GM19351 (cell line): ENCODE measurements at regions not wholly inside any gene's neighbourhood (a gene's known extent, or its start where the extent isn't known, plus 50 kb on each side); places are given as distances from the start of the nearest gene placed in this dataset.

Experiments
- ATAC-seq: cut with Tn5 transposase; IDR thresholded peaks from one replicate; pipeline ENCODE4 v1.9.1; 2021; ENCODE audit warnings: mild to moderate bottlenecking, moderate library complexity; ENCODE audit not compliant: unreplicated experiment

DNA sequence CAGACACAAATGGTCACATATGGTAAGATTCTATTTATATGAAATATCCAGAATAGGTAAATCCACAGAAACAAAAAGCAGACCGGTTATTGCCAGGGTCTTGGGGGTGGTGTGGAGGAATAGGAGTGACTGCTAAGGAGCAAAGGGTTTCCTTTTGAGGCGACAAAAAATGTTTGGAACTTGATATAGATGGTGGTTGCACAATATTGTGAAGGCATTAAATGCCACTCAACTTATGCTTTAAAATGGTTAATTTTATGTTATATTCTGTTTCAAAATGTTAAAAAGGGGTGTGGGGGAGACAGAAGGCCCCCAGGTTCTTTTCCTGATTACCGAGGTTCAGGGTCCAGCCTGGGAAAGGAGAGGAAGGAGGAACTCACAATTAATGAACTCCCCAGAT, 304.4 kb downstream of the RRAGC start:
- no peak for ATAC-seq

DNA sequence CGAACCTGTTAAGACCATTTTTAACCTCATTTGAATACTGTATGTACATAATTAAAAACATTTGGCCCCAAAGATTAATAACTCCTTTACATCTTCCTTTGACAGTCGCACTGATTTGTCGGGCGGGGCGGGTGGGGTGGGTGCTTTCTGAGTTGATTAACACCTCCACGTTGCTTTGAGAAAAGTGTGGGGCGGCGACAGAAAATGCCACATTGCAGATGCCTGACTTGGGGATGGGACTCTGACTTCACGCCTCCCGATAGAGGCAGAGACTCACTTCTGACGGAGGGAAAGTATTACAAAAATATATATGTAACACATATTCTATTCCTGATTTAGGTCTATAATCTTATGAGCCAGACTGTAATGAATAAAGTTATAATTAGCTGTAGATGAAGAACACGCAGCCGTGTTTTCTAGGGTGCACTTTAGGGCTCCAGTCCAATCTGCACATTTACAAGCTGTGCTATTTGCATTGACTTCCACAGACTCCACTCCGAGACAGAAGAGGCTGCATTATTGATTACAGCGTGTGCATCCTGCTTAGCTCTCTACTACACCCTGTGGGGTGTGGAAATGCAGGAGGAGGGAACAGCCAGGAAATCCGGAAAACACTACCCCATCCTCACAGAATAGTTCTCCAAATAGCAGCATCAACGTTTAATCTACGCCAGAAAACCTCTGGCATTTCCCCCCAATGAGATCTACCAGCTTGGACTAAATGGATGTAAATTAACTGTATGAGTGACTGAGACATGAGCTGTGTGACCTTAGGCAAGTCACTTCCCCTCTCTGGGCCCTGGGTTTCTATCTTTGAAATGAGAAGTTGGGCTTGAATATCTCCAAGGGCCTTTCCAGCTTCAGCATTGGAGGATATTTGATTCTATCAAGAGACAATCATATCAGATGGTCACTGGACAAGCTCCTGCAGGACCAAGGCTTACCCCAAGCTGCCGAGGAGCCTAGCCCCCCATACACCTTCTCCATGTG, 308.0 kb downstream of the RRAGC start:
- ATAC-seq = no peak

DNA sequence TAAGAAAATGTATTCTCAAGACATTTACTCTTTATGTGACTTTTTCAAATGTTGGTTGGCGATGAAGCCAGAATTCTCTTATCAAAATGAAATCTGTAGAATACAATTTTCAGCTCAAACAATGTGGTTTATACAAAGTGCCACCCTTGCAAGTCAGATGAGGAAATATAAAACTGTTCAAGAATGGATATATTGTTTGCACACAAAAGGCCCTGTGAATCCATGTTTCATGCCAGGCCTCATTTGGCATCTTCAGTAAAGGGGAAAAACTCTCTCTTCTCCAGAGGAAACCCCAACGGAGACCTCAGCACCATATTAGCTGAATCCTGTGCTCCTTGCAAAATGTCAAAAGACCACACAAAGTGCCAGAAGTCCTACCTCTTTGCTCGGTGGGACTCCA, 310.4 kb downstream of the RRAGC start:
- no peak for ATAC-seq

DNA sequence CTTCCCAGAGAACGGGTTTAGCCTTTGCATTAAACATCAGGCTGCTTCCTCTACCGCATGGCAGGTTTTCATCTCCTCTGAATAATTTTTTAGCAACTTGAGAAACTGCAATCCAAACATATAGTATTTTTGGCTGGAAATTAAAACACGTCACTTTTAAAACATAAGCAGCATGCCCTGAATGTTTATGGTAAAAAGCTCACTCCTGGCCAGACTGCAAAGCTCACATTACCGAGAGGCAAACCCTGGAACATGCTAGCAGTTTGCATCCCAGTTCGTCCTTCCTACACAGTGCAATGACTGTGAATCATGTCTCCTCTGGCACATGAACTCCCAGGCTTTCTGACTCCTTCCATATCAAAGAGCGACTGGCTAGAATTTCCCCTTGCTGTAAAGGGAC, 312.3 kb downstream of the RRAGC start:
- ATAC-seq = no peak

DNA sequence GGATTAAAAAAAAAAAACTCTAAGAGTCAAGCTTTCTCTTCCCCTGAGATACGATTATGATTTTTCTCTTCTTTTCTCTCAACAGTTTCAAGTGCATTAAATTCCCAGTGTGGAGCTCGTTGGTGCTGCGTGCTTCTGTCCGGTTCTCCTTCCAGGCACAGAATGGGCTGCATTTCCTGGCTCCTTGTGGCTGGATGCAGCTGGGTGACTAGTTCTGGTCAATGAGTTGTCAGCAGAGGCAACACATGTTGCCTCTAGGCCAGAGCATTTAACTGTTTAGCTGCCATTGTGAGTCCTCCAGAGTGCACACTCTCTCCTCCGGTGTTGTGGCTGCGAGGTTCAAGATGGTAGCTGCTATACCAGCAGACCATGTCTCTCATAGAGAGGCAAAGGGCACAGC, 312.9 kb downstream of the RRAGC start:
- ATAC-seq = no peak

DNA sequence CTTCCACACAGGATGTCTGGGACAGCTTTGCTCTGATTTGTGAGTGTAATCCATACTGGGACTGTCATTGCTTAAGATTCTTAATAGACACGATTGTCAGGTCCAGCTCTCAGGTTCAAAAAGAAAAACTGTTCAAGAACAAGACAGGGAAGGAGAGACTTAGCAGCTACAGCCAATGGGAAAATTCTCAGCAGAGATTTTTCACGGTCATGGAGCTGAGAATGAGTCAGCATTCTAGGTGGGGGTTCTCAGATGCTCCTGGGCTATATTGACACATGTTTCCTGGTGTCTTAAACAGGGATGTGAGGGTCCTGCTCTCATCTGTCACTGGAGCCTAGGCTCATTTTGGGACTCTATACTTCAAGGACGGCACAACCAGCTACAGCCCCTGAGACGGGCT, 318.3 kb downstream of the RRAGC start:
- no peak for ATAC-seq

DNA sequence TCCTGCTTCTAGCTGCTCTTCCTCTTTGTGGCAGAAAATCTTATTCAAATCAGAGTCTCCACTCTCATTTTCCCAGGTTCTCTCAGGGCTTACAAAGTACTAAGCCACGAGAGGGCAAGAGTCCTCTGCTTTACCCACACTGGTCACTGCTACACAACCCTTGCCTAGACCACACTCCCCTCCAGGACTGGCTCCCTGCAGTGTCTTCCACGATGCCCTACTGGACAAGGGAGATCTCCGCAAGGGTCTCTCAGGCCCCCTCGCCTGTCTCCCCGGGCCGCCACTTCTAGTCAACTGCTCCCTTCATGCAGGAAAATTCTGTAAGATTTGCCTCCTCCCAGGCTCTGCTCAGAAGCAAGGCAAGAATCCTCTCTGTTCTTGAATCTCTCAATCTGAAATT, 319.6 kb downstream of the RRAGC start:
- ATAC-seq = no peak

DNA sequence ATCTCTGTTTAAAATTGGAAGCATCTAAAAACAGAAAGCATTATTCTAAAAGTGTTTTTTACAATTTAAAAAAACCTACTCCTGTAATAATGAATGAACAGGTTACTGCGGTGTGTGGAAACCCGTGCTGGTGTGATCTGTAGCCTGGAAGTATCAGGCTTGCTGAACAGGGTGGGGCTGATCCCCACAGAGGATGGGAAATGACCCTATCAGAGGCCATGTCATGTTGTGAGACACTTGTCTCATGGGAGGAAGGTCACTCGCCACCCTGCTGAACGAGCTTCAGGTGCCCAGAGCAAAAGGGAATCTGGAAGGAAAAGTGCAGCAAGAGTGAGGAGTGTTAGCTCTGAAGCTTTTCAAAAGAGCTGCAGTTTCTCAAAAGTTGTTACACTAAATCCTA, 320.7 kb downstream of the RRAGC start:
- no peak for ATAC-seq

DNA sequence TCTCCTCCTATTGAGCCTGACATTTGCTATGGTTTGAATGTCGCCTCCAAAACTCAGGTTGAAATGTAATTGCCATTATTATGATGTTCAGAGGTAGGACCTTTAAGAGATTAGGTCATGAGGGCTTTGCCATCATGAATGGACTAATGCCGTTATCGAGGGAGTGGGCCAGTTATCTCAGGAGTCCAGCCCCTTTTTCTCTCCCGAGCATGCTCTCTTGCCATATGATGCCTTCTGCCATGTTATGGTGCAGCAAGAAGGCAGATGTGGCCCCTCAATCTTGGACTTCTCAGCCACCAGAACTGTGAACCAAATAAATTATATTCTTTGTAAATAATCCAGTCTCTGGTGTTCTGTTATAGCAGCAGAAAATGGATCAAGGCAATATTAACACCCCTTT, 323.5 kb downstream of the RRAGC start:
- no peak for ATAC-seq

DNA sequence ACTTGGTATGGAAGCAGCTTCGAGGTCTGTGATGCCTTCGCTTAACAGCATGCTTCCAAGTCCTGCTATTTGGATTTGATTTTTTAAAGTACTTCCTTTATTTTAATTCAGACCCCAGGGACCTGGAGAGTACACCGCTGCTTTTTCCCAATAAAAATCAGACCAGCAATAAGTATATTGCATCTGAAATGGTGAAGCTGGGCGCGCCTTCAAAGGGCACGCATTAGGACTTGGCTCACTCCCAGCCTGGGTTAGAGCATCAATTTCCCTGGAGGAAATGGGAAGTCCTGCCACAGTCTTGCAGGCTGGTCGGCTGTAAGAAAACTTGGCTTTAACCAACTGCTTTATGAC, 325.1 kb downstream of the RRAGC start:
- no peak for ATAC-seq

DNA sequence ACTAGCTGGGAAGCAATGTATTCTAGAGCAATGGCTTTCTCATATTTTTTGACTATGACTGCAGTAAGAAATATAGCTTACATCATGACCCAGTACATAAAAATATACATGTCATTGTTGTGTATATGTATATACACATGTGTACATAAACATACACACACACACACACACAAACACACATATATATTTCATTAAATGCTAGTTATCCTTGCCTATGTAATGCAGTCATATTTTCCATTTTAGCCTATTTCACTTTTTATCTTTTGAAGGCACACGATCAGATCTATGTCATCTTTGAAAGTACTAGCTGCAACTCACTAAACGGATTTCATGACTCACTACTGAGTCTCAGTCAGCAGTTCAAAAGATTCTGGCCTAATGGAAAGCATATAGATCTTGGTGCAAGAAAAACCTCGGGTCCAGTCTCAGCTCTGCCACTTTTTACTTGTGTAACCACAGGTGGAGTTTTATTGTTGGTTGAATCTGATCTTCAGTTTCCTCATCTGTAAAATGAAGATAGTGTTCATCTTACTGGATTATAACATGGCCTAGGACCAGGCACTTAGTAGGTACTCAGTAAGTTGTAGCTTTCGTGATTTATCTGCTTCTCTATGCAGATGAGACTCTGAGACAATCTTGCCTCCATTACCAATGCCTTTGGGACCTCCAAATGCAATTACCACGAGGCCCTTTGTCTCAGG, 325.6 kb downstream of the RRAGC start:
- no peak for ATAC-seq

DNA sequence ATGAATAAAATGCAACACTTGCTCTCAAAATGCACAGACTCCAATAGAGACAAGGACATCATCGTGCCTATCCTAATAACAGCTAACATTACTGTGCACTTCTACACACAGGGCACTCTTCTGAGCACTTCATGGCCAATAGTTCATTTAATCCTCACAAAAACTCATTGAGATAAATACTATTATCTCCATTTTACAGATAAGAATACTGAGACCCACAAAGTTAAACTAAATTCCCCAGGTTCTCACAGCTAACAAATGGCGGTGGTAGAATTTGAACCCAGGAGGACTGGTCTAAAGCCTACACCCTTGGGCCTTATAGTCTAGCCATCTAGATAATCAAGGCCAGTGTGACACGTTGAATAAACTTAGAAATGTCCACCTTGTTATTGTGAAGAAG, 328.6 kb downstream of the RRAGC start:
- no peak for ATAC-seq

DNA sequence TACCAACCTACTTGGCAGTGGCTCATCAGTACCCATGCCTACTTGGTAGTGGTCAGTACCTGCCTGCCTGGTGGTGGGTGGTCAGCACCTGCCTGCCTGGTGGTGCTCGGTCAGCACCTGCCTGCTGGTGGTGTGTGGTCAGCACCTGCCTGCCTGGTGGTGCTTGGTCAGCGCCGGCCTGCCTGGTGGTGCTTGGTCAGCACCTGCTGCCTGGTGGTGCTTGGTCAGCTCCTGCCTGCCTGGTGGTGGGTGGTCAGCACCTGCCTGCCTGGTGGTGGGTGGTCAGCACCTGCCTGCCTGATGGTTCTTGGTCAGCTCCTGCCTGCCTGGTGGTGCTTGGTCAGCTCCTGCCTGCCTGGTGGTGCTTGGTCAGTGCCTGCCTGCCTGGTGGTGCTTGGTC, 329.6 kb downstream of the RRAGC start:
- ATAC-seq = no peak

DNA sequence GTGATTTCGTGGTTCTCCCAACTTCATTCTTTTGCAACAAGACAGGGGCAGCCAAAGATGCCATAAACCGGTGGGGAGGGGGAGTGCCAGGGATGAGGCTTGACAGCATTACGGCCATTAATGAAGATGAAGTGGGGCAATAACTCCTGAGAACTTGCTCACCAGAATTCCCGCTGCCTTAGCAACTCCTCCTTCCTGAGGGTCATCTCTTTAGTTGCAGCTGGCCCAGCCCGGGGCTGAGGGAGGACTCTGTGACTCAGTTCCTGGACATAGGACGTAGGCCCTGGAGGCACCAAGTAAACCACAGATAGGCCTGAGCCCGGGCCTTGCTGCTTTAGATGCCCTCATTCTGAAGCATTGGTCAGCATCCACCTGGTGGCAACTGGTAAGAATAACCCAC, 330.2 kb downstream of the RRAGC start:
- no peak for ATAC-seq

DNA sequence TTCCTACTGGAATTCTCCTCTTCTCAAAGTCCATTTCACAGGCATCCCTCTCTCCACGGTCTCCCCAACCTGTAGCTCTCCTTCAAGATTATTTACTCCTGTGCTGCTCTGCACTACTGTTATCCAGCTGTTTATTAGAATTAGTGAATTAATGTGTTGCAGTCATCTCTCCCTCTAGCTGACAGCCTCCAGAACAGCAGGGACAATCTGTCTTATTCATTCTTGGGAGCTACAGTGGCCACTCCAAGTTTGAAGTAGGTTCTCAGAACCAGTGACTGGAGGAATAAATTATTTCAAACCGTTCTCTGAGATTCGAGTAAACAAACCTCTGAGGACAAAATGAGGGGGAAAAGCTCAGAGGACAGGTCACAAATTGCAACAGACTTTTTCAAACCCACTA, 330.9 kb downstream of the RRAGC start:
- no peak for ATAC-seq

DNA sequence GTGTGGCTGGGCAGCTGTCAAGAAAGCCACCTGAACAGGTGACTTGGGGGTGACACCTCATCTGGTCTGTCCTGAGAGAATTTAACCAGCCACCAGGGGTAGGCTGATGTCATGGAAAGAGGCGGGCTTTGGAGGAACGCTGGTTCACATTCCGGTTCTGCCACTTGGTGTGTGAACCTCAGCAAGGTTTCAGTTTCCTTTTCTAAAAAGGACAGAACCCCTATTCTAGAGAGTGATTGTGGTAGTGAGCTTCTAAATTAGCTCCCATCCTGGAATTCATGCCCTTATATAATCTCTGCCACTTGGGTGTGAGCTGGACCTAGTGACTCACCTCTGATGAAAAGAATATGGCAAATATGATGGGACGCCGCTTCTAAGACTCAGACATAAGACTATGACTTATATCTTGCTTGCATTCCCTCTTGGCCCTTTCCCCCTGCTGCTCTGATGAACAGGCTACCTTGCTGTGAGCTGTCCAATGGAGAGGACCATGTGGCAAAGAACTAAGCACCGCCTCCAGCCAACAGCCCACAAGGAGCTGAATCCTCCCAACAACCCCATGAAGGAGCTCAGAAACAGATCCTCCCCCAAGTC, 332.1 kb downstream of the RRAGC start:
- ATAC-seq = peak; percentile 91

DNA sequence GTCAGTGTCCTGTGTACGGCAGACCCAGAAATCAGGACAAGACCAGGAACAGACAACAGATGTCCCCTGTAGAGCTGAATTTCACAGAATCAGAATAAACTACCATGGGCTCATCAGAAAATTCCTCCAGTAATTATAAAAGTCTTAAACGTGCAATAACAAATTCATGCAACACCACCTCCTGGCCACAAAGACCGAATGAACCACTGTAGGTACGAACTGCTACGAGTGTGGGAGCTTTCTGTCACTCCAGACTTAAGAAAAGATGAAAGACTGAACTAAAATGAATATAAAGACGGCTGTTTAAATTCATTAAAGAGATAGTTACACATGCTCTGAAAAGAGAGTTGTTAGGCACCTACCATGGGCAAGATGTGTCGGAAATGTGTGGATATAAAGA, 333.5 kb downstream of the RRAGC start:
- ATAC-seq = no peak

DNA sequence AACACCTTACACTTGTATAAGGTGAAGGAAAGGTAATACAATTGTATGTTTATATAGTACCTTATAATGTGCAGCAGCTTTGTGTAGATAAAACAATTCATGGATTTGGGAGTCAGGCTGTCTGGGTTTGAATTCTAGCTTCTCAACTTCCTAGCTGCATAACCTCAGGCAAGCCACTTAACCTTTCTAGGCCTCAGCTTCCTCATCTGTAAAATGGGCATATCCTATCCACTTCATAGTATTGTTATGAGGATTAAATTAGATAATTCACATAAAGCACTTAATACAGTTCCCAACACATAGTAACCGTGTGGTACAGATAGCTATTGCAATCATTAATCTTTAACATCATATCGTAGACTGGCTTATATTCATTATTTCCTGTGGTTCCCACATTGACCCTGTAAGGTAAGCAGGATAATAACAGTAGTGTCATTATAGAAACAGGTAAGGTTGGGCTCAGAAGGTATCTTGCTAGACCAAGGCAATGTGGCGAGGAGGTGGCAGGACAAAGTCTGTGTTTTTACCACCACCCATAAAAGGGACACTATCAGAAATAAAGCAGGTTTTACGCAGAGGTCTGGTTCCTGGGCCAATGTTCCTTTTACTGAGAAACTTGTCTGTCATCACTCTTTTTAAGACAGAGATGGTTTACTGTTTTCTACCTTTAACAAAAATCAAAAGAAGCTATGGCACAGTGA, 334.1 kb downstream of the RRAGC start:
- ATAC-seq = no peak

DNA sequence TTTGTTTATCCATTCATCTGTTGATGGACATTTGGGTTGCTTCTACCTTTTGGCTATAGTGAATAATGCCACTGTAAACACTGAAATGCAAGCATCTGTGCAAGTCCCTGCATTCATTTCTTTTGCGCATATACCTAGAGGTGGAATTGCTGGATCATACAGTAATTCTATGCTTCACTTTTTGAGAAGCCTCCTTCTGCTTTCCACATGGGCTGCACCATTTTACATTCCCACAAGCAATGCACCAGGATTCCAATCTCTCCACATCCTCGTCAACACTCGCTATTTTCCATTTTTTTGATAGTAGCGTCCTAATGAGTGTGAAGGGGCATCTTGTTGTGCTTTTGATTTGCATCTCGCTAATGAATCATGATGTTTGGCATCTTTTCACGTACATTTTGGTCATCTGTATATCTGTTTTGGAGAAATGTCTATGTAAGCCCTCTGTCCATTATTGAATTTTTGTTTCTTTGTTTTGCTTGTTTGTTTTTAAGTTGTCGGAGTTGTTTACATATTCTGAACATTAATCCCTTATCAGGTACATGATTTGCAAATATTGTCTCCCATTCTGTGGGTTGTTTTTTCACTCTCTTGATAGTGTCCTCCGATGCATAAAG, 335.4 kb downstream of the RRAGC start:
- no peak for ATAC-seq

DNA sequence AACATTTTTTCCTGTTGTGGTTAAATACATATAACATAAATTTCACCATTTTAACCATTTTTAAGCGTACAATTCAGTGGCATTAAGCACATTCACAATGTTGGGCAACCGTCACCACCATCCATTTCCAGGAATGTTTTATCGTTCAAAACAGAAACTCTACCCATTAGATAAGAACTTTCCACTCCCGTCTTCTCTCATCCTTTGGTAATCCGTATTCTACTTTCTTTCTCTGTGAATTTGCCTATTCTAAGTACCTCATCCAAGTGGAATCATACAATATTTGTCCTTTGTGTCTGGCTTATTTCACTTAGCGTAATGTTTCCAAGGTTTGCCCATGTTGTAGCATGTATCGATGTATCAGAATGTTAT, 336.0 kb downstream of the RRAGC start:
- no peak for ATAC-seq
